ENCODE measurements at regions not wholly inside any gene's neighbourhood (a gene's known extent, or its start where the extent isn't known, plus 50 kb on each side); places are given as distances from the start of the nearest gene placed in this dataset.

GRCh38 chr13:79267560-79267959, 138.5 kb downstream of the RBM26 start:
- no peak for DNase-seq

DNA sequence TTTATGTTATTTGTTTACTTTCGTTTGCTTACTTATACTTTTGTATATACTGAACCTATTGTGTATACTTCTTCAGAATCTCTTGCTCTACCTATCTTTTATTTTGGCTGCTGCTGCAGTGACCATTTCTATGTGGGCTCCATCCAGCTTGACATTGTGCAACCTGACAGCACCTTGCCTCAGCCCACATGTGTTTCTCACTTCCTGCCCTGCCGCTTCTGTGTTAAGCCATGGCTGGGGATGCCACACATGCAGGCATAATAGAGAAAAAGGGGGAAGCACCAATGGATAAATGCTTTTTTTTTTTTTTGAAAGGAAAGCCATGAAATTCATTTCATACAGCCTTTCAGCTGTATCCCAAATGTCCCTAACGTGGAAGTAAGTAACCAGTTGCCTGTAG, 147.6 kb downstream of the RBM26 start:
- no peak for DNase-seq

DNA sequence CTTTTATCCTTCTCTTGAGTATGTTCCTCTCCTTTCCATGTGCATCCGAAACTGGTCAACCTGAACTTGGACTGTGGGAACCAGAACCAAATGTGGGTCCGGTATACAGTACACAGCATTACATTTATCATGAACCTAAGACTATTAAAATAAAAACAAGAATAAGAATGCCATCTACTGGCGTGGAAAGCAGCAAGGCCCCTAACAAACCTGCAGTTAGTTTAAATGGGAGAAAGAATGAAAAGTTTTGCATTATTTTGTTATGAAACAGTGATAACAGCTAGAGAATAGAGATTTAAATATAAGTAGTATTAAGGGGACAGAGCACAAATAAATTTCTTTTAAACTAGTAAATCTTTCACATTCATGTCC, 159.5 kb downstream of the RBM26 start:
- no peak for DNase-seq

DNA sequence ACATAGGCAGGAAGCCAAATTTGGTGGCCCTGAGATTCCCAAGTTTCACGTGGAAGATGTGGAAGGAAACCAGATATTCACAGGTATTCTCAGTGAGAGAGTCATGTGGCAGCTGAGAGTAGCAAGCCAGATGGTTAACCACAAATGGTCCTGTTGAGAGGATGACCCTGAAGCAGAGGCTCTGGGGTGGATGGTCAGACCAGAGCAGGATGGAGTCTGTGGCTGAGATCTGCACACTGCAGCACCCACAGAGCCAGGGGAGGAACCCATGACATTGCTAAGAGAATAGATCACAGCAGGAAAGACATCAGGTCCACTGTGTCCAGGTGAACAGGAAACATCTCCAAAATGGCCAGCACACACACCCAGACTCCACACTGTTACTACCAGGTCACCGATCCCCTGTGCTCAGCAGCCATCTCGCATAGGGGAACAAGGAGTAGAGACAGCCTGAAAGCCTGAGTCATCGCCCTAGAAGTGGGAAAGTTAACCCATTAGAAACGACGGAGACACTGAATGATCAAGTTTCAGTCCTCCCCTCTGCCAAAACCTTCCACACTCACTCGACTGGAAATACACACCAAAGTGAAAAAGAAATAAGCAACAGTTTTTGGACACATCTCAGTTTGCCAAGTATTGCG, 160.0 kb downstream of the RBM26 start:
- no peak for DNase-seq

DNA sequence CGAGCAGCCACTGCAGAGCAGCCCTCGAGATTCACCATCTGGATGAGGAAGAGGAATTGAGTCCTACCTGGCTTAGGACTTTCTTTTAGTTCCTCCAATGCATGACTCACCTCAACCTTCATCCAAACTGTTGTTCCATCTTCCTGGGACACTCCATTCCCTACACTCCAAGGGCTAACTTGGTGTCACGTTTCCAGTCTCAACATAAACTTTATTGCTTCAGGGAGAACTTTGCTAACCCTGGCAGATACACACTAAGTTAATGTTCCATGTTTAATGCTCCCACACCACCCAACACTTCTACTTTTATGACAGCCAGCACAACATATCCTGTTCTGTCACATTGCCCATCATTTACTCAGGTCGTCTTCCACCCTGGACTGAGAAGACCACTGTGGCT, 164.4 kb downstream of the RBM26 start:
- no peak for DNase-seq

DNA sequence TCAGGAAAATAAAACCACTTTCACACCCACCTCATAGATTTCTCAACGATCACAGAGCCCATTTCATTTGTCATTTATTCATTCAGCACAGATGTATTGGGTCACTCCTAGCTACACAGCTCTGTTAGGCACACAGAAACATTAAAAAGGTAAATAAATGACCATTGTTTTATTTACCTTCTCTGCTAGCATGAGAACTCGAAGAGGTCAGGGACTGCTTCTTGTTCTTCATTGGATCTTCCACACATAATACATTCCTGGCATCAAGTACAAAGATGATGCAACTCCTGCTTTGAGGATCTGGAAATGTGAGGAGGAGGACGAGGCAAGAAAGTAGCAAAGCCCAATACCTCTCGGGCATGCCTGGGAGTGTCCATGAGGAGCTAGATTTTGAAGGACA, 168.1 kb downstream of the RBM26 start:
- no peak for DNase-seq

- no peak for DNase-seq
These were observed 174.2 kb downstream of the RBM26 start for GRCh38 chr13:79231887-79232286.

DNA sequence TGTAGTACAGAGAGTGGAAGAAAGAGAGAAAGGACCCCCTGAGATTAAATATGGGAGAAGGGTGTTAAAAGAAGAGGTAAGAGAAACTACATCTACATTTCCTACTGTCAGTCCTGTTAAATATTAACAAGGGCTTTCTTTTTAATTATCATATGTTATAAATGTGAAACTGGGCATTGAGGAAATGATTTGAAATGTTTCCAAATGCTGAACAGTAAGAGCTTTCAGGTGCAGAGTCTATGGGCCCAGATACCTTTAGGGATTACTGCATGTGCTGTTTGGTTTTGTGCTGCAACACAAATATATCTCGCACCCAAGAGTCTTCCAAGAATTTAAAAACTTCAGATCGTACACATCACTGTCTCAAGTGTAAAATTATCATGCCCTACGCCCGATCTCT, 176.3 kb downstream of the RBM26 start:
- no peak for DNase-seq

GRCh38 chr13:79228972-79229371, 177.1 kb downstream of the RBM26 start:
- no peak for DNase-seq

DNA sequence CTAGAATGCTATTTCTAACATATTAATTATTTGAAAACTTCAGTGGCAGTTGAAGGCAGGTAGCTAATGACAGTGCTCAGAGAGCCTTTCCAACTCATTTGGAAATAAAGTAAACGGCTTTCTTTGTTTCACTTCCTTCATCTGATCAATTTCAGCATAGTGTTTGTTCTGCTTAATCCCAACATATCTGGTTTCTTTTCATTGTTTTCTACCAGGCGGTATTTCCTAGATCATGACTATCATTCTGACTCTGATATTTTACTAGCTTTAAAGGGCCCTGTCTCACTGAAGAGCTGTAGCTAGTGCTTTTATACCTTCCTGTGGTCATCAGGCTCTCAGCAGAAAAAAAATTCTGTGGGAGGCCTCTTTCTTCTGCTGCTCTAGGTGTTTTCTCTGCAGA, 178.6 kb downstream of the RBM26 start:
- DNase-seq: no peak

GRCh38 chr13:79226938-79227337, 179.1 kb downstream of the RBM26 start:
- DNase-seq: peak; percentile 5

- DNase-seq: no peak
These were observed 179.8 kb downstream of the RBM26 start for GRCh38 chr13:79226250-79226649.

GRCh38 chr13:79225487-79226232, 180.4 kb downstream of the RBM26 start:
- peak; percentile 23 for DNase-seq

DNA sequence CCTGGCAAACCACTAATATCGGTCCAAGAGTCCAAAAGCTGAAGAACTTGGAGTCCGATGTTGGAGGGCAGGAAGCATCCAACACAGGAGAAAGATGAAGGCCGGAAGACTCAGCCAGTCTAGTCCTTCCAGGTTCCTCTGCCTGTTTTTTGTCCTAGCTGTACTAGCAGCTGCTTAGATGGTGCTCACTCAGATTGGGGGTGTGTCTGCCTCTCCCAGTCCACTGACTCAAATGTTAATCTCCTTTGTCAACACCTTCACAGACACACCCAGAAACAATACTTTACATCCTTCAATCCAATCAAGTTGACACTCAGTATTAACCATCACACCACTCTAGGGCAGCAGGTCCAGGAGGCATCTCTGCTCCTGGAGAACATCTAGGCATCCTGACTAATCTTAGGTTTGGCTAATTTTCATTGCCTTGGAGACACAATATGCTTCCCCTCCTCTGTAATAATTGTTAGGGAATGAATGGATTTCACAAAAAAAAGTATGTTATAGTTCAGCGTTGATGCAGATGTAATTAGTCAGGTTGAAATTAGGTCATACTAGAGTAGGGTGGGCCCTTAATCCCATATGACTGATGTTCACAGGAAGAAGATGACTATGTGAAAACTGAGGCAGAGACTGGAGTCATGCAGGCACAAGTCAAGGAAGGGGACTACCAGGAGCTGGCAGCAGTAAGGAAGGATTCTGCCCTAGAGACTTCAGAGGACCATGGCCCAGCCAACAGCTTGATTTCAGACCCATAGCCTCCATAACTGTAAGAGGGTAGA, 183.4 kb downstream of the RBM26 start:
- DNase-seq: no peak

GRCh38 chr13:79212064-79212619, 193.9 kb downstream of the RBM26 start:
- no peak for DNase-seq

DNA sequence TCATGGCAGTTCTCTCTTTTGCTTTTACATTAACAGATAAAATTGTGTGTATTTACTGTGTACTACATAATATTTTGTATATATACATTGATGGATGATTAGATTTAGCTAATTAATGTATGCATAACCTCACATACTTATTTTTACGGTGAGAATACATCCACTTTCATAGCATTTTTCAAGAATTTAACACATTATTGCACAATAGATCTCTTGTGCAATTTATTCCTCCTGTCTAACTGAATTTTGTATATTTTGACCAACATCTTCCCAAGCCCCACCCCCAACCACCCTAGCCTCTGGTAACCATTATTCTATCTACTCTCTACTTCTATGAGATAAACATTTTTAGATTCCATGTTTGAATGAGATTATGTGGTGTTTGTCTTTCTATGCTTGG, 194.7 kb downstream of the RBM26 start:
- no peak for DNase-seq

- no peak for DNase-seq
These were observed 208.1 kb downstream of the RBM26 start for GRCh38 chr13:79197933-79198332.

DNA sequence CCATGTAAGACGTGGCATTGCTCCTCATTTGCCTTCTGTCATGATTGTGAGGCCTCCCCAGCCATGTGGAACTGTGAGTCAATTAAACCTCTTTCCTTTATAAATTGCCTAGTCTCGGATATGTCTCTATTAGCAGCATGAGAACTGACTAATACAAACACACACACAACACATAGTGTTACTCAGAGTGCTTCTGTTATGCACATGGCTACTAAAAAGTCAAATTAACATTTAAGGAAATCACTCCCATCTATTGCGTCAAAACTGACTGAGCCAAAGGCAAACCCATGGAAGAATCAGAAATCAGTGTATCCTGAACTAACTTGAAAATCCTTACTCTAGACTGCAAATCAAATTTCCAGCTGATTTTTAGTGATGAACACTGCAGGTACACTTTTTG, 209.2 kb downstream of the RBM26 start:
- no peak for DNase-seq

- no peak for DNase-seq
These were observed 209.7 kb downstream of the RBM26 start for GRCh38 chr13:79196366-79196765.

- DNase-seq: no peak
These were observed 211.3 kb downstream of the RBM26 start for GRCh38 chr13:79194727-79195126.

GRCh38 chr13:79194272-79194671, 211.8 kb downstream of the RBM26 start:
- DNase-seq: no peak

- no peak for DNase-seq
These were observed 214.6 kb downstream of the RBM26 start for GRCh38 chr13:79191501-79191900.

DNA sequence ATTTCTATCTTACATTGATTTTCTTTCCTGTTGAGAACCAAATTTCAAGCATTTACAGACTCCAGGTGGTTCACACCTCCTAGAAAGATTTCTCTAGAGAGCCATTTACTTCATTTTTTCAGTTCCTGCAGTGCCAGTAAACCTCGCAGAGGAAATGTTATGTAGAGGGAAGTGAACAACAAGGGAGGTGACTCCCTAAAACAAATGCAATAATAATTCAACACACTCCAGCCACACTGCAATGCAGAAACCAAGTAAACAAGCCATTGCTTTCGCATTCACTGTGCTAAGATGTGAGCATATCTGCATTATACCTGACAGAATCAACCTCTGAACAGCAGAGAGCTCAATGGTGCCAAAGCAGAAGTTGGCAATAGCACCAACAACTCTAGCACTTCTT, 215.1 kb downstream of the RBM26 start:
- no peak for DNase-seq

All from tongue (tissue), 1 donor.